Coronary artery (tissue), 2 donors: ENCODE measurements at regions not wholly inside any gene's neighbourhood (a gene's known extent, or its start where the extent isn't known, plus 50 kb on each side); places are given as distances from the start of the nearest gene placed in this dataset.

Experiments used
- DNase-seq: peaks from one replicate; pipeline ENCODE4 v3.0.0-alpha.2; 2017; ENCODE audit warnings: low spot score
- H3K27ac ChIP-seq, 2 donors: fragments of 200-600 bp; sonication (generic); one replicate each; pipeline ENCODE4 v1.5.1; 2016 to 2019
- H3K4me3 ChIP-seq: fragments of 200-600 bp; sonication (generic); 2 replicates; pipeline ENCODE4 v1.5.1; 2016; ENCODE audit warnings: mild to moderate bottlenecking, moderate library complexity
- CTCF ChIP-seq: fragments of 200-600 bp; sonication (generic); IDR thresholded peaks from one replicate; pipeline ENCODE4 v1.5.1; 2019; ENCODE audit warnings: antibody characterized with exemption

GRCh38 chr9:121550041-121550440 is 50.4 kb upstream of the GGTA1 start:
- no peak overlapping the region for H3K27ac ChIP-seq
- DNase-seq: no peak
- TF ChIP-seq CTCF: no peak
- H3K4me3 ChIP-seq: no peak overlapping the region

GRCh38 chr9:121550569-121551512 is 51.2 kb upstream of the GGTA1 start:
- Histone ChIP-seq H3K4me3 (peak overlapping the region; percentile 65), H3K27ac (no peak overlapping the region)
- peak; percentile 91 for TF ChIP-seq CTCF
- peak; percentile 85 for DNase-seq

- no peak for DNase-seq
- Histone ChIP-seq H3K27ac (no peak overlapping the region), H3K4me3 (no peak overlapping the region)
- no peak for TF ChIP-seq CTCF
These were observed 52.5 kb upstream of the GGTA1 start for GRCh38 chr9:121551985-121552753.

- peak overlapping the region; percentile 59 to 87 for H3K27ac ChIP-seq
- no peak for TF ChIP-seq CTCF
These were observed 56.4 kb upstream of the GGTA1 start for GRCh38 chr9:121556082-121556481.

GRCh38 chr9:121556580-121556979 is 56.9 kb upstream of the GGTA1 start:
- H3K27ac ChIP-seq: peak overlapping the region; percentile 59 to 87
- DNase-seq: peak; percentile 83
- TF ChIP-seq CTCF: no peak
- no peak overlapping the region for H3K4me3 ChIP-seq

More at GRCh38 chr9:121556082-121556481, 56.4 kb upstream of the GGTA1 start:
- no peak overlapping the region for H3K4me3 ChIP-seq
- DNase-seq: no peak

- H3K27ac ChIP-seq: peak overlapping the region; percentile 59 to 87
- DNase-seq: peak; percentile 96
- peak overlapping the region; percentile 36 for H3K4me3 ChIP-seq
- no peak for TF ChIP-seq CTCF
These were observed 58.2 kb upstream of the GGTA1 start for GRCh38 chr9:121557581-121558447.
